HG03095 (cell line): ENCODE measurements at regions not wholly inside any gene's neighbourhood (a gene's known extent, or its start where the extent isn't known, plus 50 kb on each side); places are given as distances from the start of the nearest gene placed in this dataset.
A peak's percentile ranks its signal among the peaks of the same experiment; 100 is the strongest.
"Not testable (repeated sequence)": the region's sequence is repeated elsewhere in the genome, so short reads cannot be mapped to it uniquely, and the experiment has no call there.

ENCODE experiments used
- ATAC-seq: cut with Tn5 transposase; IDR thresholded peaks from one replicate; pipeline ENCODE4 v1.9.1; 2021; ENCODE audit warnings: moderate library complexity; ENCODE audit not compliant: unreplicated experiment

DNA sequence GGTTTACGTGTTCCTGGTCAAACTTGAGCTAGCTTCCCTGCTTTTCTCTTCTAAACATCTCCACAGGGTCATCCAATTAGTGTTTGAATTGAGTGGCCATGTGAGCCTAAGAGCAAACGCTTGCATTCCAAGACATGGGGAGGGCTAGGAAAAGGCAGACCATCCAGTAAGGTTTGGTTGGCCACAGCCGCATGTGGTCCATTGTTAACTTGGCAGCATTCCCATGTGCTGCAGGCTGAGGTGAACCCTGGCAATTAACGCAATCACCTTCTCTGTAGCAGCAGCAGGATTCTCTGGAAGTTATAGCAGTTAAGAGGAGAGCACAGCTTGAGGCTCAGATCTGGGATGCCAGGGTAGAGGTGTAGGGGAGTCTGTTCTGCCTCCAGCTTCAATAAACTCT is 502.2 kb upstream of the LMCD1 start:
- ATAC-seq, result no peak

DNA sequence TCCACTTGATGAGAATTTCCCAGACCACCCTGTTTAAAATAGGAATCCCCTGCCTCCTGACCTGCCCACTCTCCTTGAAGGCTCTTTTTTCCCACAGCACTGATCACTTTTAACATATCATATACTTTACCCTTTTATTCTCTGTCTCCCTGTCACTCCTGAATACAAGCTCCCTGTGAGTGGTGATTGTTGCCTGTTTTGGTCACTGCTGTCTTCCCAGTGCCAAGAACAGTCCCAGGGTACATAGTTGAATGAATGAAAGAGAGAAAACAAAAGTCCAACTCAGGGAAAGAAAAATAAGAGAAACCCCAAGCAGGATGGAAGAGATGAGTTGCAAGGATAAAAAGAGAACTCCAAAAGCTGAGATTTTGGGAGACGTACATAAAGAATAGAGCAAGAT is 500.3 kb upstream of the LMCD1 start:
- ATAC-seq, result no peak

DNA sequence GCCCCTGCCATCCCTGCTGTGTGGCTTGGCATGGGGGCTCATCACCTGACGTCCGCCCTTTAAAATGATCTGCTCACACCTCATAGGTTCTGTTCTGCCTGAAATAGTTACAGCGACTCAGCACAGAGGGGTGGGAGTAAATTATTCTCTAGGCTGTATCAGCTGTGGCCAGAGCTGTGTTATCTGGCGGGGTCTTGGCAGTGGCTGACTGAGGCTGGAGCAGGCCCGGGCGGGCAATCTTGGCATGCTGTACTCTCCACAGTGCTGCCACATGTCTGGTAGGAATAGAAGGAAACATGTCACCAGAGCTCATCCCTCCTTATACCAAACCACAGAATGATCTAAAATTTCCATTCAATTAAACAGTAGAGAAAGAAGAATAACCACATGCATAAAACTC is 499.9 kb upstream of the LMCD1 start:
- no peak for ATAC-seq

DNA sequence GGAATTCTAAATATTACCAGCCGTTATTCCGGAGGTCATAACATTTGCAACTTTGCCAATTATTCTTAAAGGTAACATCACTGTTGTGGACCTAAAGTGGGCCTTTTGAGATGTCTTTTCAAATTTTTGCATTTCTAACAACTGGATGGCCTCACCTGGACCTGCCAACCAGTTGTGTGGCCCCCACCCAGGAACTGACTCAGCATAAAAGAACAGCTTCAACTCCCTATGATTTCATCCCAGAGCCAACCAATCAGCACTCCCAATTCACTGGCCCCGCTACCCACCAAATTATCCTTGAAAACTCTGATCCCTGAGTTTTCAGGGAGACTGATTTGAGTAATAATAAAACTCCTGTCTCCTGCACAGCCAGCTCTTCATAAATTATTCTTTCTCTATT is 489.7 kb upstream of the LMCD1 start:
- no peak for ATAC-seq

DNA sequence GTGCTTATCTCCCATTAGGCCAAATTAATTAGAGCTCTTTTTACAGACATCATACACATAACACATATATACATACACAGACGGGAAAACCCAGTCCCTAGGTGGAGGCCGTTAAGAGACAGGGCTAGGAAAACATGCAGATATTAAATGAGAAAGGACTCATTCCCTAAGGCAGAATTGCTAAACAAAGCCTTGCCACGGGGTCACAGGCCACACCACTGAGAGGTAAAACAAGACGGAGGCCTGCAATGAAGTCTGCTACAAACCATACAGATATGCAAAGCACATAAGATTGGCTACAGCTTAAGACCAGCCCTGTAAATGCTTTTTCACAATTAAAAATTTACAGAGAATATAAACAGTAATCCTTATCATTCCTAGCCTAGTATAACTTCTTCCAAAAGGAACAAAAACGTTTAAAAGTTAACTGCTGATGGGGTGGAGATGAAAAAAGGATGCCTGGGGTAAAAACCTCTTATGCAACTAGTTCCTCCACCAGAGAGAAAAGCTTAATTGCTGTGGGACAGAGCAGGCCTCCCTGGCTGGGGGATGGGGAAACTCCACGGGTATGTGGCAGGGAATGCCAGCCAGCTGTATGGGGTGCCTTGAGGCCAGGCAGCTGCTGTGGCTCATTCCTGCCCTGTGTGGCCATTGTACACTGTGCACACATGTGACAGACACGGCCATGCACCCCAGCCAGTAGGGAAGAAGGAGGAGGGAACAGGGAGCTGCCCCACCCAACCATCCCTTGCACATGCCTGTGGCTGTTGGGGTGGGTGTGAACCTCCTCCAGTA is 481.4 kb upstream of the LMCD1 start:
- no peak for ATAC-seq

DNA sequence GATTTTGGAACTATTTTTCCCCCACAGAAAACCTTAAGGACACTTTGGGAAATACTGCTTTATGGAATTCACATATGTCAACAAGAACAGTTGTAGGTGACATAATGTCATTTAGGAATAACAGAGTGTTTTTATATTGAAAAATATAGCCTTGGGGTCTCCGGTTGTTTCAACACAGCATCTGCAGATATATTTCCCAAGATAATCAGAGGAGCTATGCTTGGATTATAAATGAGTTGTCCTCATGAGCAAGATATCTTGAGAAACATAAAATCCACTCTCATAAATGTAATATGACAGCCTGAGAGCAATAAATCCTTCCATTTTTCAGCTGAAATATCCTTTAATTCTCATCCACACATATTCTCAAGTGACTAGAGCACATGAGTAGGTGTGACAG is 473.7 kb upstream of the LMCD1 start:
- no peak for ATAC-seq

DNA sequence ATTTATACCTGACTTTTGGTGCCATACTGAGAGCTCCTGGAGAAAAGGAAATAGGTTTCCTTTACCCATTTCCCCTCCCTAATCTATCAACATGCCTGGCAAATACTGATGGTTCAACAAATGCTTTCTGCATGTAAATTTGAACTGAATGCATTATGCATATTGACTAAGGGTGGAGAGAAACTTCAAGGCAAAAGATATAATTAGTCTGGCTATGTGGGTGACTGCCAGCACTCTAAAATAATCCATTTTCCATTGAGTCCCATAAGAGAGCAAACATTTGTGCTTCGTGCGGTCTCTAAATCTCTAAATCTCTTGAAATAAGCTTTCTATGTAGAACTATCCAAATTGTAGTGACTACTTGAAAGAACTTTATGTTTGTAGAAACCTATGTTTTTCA is 451.3 kb upstream of the LMCD1 start:
- ATAC-seq, result no peak

DNA sequence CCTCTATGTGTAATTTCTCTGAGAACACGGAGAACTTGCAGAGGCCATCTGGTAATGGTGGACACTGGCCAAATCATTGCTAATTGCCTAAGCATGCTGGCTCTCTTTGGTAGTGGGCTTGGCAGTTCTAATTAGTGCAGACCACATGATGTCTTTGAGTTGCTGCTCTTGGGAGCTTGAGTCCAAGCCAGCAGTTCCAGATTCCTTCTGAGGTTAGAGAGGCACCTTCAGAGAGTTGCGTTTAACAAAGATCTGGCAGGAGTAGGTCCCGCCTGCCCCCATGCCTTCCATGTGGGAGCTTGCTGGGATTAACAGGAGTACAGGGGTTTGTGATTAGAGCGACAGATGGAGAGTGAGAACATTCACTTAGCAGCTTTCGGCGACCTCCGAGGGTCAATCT is 449.0 kb upstream of the LMCD1 start:
- no peak for ATAC-seq

DNA sequence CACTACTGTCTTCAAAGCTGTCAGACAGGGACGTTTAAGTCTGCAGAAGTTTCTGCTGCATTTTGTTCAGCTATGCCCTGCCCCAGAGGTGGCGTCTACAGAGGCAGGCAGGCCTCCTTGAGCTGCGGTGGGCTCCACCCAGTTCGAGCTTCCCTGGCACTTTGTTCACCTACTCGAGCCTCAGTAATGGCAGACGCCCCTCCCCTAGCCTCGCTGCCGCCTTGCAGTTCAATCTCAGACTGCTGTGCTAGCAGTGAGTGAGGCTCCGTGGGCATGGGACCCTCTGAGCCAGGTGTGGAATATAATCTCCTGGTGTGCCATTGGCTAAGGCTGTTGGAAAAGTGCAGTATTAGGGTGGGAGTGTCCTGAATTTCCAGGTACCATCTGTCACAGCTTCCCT is 433.5 kb upstream of the LMCD1 start:
- ATAC-seq, result not testable (repeated sequence)

DNA sequence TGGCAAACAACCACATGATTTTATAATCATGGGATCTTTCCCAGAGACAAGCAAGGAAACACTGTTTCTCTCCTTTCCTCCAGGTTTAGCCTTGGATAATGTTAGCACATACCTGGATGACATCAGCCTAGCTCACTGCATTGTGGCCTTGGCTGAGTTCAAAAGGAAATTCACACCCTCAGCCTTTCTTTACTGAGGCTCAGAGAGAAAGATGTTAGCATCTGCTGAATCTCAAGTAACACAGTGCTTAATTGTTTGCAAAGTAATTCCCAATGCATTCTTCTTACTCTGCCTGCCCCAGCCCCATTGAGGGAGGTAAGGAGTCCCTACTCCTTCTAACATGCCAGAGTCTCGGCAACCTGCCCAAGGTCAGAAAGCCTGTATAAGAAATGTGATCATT is 432.2 kb upstream of the LMCD1 start:
- ATAC-seq, result no peak

DNA sequence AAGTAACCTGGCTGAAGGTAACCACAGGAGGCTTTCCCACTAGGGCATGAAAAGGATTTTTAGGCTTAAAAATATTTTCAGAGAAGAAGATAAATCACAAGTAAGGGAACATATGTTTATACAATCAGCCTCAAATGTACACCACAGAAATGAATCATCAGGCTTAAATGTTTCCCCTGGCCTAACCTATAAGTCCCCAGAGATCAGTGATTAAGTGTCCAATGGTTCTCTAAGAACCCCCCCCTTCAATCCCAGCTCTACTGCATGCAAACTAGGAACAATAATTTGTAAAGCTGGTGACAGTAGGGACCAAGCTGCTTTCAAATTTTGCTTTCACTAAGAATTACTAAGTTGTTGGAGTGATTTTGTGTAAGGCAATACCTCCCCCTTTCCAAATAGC is 431.6 kb upstream of the LMCD1 start:
- ATAC-seq, result no peak

DNA sequence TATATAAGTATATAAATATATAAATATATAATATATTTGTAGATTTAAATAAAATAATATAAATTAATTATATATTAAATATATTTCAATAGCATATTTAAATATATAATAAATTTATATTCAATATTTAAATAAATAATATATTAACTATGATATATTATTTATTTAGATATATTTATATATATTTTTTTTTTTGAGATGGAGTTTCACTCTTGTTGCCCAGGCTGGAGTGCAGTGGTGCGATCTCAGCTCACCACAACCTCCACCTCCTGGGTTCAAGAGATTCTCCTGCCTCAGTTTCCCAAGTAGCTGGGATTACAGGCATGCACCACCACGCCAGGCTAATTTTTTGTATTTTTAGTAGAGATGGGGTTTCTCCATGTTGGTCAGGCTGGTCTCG is 426.9 kb upstream of the LMCD1 start:
- ATAC-seq, result not testable (repeated sequence)

DNA sequence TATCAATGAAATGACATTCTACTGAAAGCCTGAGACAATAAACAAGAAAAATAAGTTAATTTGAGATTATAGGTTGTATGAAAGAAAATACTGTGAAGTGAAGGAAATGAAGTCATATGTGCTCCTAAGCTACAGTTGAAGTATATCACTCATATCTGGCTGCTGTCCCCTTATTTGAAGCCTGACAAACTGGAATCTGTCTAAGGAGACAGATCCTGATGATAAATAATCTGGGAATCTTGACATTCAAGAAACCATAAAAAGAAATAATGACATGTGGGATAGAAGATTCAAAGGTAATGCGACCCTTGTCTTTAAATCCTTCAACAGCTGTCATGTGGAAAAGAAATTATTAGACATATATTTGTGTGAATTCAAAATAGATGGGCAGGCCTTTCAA is 424.5 kb upstream of the LMCD1 start:
- ATAC-seq, result no peak

DNA sequence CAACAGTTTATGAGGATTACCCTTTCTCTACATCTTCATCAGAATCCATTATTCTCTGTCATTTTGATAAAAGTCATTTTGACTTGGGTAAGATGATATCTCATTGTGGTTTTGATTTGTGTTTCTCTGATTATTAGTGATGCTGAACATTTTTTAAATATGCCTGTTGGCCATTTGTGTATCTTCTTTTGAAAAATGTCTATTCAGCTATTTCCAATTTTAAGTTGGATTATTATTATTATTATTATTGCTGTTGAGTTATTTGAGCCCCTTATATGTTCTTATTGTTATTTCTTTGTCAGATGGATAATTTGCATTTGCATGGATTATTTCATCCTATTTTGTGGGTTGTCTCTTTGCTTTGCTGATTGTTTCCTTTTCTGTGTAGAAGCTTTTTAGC is 421.2 kb upstream of the LMCD1 start:
- ATAC-seq, result no peak

DNA sequence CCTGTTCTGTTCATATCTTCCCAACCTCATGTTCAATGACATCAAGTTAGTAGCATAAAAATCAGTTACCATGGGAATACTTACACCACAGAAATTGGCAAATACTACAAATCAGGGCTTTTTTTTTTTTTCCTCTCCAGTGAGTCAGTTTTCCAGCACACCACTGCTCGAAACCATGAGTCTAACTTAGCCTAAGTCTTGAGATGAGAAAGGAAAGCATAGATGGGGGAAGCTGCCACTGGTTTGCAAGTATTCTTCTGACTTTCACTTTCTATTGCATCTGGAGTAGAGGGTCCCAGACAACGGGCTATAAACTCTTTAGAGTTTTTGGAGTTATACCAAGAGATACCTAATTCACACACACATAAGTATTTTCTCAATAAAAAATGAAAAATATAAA is 416.1 kb upstream of the LMCD1 start:
- ATAC-seq, result no peak

DNA sequence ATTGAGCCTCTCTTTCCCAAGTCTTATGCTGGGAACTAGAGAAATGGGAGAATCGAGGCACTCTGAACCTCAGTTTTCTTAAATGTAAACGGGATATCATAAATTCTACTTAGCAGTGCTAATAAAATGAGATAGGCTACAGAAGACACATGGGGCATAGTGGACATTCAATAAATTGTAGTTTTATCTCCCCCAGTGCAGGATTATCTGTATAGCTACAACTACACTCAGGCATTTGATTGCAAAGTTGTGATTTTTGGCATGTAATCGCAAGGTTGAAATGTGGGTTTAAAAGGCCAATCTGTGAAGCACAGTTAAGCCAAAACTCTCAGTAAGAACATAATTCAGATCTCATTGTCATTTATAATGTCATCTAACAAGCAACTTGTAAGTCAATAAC is 413.7 kb upstream of the LMCD1 start:
- ATAC-seq, result no peak

DNA sequence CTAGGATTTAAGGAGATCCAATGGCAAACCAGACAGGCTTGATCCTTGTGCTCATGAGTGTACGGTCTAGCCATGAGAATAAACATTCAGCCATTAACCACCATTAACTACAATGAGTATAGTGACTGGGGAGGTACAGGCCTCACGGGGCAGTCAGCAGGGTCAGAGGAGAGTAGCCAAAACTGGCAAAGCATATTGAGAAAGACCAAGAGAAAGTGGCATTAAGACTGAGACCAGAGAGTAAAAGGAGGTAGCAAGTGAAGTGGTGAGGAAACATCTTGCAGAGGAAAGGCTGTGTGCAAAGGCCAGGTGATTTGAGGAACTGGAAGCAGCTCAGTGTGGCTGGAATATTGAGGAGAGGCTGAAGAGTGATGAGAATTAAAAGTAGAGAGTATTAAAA is 407.2 kb upstream of the LMCD1 start:
- no peak for ATAC-seq

DNA sequence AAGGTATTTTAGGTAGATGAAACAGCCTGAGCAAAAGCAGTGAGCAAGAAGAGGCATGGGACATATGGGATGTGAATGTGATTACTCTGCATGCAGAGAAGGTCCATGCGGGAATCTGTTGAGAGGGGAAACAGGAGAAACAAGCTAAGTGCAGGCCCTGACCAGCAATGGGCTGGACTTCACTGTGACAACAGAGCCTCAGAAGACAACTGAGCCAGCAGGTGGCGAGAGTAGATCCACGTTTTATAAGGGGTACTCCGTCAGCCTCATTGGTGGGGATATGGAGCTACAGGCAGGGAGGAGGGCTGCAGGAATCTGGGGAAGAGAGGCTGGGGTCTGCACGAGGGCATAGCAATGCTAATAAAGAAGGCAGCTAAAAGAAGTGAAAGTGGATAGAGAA is 405.9 kb upstream of the LMCD1 start:
- ATAC-seq, result no peak

DNA sequence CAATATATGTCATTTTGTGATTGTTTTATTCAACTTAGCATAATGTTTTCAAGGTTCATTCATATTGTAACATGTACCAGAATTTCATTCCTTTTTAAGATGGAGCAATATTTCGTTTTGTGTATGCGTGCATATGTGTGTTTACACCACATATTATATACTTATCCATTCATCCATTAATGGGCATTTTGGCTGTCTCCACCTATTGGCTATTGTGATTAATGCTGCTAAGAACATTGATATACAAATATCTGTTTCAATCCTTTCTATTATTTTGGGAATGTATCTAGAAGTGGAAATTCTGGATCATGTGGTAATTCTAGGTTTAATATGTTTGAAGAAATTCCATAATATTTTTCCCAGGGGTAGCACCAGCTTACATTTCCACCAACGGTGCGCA is 403.9 kb upstream of the LMCD1 start:
- no peak for ATAC-seq

DNA sequence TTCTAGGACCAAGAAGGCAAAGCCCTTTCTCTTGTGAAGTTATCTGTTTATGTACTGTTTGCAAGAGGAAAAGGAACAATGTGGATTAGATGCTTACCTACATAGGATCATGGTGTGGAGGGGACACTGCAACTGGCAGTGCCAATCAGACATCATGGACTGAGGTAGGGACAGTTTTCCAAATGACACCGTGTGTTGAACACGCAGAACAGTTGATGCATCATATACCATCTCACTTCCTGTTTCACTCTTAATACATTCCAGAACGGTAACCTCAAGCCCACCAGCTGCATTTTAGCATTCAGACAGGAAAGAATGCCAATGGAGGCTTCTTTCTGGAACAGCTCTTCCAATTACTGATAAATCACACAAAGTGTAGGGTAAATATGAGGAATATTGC is 397.7 kb upstream of the LMCD1 start:
- no peak for ATAC-seq

DNA sequence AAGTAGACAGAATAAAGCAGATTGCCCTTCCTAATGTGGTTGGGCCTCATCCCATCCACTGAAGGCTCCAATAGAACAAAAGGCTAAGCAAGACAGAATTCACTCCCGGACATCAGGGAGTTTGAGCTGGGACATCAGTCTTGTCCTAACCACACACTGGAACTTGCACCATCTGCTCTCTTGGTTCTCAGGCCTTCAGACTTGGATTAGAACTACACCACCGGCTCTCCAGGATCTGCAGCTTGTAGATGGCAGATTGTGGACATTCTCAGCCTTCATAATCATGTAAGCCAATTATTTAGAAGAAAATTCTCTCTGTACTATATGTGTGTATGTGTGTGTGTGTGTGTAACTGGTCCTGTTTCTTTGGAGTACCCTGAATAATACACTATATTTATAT is 394.7 kb upstream of the LMCD1 start:
- no peak for ATAC-seq

DNA sequence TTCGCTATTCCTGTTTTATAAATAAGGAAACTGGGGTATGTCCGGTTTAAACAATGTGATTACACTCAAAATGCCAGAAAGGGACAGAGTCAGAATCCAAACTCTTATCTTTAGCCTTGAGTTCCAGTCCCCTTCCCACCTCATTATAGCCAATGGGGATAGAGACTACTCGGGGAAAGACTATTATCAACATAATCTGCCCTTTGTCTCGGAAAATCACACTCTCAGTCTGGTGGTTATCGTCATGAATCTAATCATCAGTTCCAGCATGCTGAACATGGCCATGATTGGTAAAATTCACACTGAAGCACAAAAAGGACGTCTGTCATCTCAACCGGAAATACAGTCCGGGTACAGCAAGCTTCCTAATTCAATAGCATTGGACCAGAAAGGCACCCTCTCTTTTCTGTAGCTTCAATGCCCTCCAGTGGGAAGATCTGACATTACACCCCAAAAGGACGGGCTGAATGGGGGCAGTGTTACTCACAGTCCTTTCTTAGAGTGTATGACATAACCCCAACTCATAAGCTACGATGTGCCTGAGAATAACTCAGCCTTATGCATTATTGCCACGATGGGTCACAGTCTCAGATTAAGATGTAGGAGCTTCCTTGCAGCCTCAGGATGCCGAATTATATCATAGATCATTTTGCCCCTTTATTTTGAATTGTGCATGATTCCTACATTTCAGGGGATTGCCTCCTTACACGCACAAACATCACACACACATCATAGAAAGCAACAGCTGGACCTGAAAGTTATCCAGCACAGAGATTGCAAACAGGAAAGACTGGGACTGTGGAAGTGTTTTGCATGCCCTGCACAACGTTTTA is 390.4 kb upstream of the LMCD1 start:
- ATAC-seq, result peak; percentile 91

DNA sequence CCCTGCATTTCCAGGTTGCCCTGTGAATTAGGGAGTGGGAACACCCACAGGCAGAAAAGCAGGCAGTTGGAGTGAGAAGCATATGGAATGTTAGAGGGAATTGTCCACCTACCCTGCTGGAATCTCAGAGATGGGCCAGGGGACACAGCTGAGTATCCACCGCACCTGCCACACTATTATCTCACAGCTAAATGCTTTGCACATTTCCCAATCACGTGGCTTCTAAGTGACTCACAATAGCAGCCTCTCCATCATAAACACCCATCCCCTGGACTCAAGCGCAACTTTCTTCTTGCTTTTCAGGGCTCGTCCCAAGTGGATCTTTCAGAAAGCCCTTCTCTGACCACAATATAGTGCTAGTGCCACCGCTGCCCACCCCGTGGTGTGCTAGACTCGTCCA is 389.0 kb upstream of the LMCD1 start:
- ATAC-seq, result no peak
